ENCODE measurements at regions not wholly inside any gene's neighbourhood (a gene's known extent, or its start where the extent isn't known, plus 50 kb on each side); places are given as distances from the start of the nearest gene placed in this dataset.
A peak's percentile ranks its signal among the peaks of the same experiment; 100 is the strongest.
"Not testable (repeated sequence)": the region's sequence is repeated elsewhere in the genome, so short reads cannot be mapped to it uniquely, and the experiment has no call there.

DNA sequence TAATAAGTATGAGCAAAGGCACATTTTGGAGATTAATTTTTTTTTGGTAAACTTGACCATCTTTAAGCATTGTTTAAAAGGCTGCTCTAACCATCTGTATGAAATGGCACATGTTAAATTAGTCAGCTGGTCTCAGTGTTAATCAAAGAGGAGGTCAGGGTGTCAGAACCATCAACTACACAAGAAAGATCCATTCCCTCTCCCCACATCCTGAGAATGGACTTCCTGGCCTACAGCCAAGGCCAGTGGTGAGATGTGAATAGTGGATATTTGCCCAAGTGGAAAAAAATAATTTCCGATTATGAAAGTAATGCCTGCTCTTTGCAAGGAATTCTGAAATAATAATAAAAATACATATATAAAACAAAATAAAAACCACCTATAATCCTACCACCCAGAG lies 641.7 kb downstream of the NR2F2 start:
- TF ChIP-seq, protein P1, sequence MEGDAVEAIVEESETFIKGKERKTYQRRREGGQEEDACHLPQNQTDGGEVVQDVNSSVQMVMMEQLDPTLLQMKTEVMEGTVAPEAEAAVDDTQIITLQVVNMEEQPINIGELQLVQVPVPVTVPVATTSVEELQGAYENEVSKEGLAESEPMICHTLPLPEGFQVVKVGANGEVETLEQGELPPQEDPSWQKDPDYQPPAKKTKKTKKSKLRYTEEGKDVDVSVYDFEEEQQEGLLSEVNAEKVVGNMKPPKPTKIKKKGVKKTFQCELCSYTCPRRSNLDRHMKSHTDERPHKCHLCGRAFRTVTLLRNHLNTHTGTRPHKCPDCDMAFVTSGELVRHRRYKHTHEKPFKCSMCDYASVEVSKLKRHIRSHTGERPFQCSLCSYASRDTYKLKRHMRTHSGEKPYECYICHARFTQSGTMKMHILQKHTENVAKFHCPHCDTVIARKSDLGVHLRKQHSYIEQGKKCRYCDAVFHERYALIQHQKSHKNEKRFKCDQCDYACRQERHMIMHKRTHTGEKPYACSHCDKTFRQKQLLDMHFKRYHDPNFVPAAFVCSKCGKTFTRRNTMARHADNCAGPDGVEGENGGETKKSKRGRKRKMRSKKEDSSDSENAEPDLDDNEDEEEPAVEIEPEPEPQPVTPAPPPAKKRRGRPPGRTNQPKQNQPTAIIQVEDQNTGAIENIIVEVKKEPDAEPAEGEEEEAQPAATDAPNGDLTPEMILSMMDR (IDR thresholded peaks at IDR 0.05; ENCODE audit: low read depth, low read length): no peak
- no peak overlapping the region for H3K4me3 ChIP-seq (replicated peaks in 1 of 2; ENCODE audit: low read depth in 2 of 2, low read length in 2 of 2)
- DNase-seq (ENCODE audit: low read depth in 2 of 2): no peak

- TF ChIP-seq, protein P1 (IDR thresholded peaks at IDR 0.05; ENCODE audit: low read depth, low read length): no peak
- no peak overlapping the region for H3K4me3 ChIP-seq (replicated peaks in 1 of 2; ENCODE audit: low read depth in 2 of 2, low read length in 2 of 2)
- peak in 1 of 2 donors; percentile 10 for DNase-seq (ENCODE audit: low read depth in 2 of 2)
These were observed 644.3 kb downstream of the NR2F2 start for GRCh38 chr15:96974761-96975160.

DNA sequence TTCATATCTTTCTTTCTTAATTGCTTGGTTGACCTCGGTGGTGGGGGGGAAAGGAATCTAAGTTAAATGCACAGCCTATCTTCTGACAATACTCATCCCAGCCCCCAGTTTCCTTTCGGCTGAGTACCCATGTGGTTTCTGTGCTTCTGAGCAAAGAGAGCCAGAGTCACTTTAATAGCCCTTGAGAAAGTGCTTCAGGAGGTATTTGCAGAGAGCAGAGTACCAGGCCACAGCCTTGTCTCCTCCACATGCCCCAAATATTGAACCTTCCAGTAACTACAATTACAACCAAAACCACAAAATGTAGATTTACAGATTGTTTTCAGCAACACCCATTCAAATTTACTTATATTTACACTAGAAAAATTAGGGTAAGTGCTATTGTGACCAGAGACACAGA lies 647.4 kb downstream of the NR2F2 start:
- H3K4me3 ChIP-seq (replicated peaks in 1 of 2; ENCODE audit: low read depth in 2 of 2, low read length in 2 of 2): no peak overlapping the region
- DNase-seq (ENCODE audit: low read depth in 2 of 2): no peak
- TF ChIP-seq, protein P1 (IDR thresholded peaks at IDR 0.05; ENCODE audit: low read depth, low read length): no peak

GRCh38 chr15:96978937-96979473 lies 648.5 kb downstream of the NR2F2 start:
- H3K4me3 ChIP-seq (replicated peaks in 1 of 2; ENCODE audit: low read depth in 2 of 2, low read length in 2 of 2): no peak overlapping the region
- TF ChIP-seq, protein P1 (IDR thresholded peaks at IDR 0.05; ENCODE audit: low read depth, low read length): no peak
- DNase-seq (ENCODE audit: low read depth in 2 of 2): no peak

DNA sequence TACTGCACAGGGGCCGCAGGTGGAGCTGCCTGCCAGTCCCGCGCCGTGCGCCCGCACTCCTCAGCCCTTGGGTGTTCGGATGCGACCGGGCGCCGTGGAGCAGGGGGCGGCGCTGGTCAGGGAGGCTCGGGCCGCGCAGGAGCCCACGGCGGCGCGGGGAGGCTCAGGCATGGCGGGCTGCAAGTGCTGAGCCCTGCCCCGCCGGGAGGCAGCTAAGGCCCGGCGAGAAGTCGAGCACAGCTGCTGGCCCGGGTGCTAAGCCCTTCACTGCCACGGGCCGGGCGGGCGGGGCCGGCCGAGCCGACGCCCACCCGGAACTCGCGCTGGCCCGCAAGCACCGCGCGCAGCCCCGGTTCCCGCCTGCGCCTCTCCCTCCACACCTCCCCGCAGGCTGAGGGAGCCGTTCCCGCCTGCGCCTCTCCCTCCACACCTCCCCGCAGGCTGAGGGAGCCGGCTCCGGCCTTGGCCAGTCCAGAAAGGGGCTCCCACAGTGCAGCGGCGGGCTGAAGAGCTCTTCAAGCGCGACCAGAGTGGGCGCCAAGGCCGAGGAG lies 653.7 kb downstream of the NR2F2 start:
- DNase-seq (ENCODE audit: low read depth in 2 of 2); H3K4me3 ChIP-seq (replicated peaks in 1 of 2; ENCODE audit: low read depth in 2 of 2, low read length in 2 of 2): not testable (repeated sequence)

- TF ChIP-seq, protein P1 (IDR thresholded peaks at IDR 0.05; ENCODE audit: low read depth, low read length): no peak
- DNase-seq (ENCODE audit: low read depth in 2 of 2): peak in 1 of 2 donors; percentile 40
- H3K4me3 ChIP-seq (replicated peaks in 1 of 2; ENCODE audit: low read depth in 2 of 2, low read length in 2 of 2): no peak overlapping the region
These were observed 662.3 kb downstream of the NR2F2 start for GRCh38 chr15:96992817-96993216.

DNA sequence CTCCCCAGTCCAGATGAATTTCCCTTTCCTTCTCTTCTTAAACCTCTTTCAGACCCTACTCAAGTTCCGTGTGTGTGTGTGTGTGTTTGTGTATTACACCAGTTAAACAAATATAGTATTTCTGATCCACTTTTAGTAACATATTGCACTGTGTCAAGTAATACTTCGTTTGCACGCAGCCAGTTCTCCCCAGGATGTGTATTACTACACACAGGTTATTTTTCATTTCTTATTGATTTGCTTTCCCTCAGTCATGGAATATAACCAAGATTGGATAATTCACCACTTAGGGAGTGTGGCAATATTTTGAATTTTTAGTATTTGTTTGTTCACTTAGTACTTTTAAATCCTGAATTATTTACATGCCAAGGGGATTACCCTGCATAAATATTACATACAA lies 667.0 kb downstream of the NR2F2 start:
- no peak overlapping the region for H3K4me3 ChIP-seq (replicated peaks in 1 of 2; ENCODE audit: low read depth in 2 of 2, low read length in 2 of 2)
- TF ChIP-seq, protein P1 (IDR thresholded peaks at IDR 0.05; ENCODE audit: low read depth, low read length): no peak
- DNase-seq (ENCODE audit: low read depth in 2 of 2): no peak

All from cardiac fibroblast (primary cell).